ENCODE measurements at regions not wholly inside any gene's neighbourhood (a gene's known extent, or its start where the extent isn't known, plus 50 kb on each side); places are given as distances from the start of the nearest gene placed in this dataset.
"Not testable (repeated sequence)": the region's sequence is repeated elsewhere in the genome, so short reads cannot be mapped to it uniquely, and the experiment has no call there.

DNA sequence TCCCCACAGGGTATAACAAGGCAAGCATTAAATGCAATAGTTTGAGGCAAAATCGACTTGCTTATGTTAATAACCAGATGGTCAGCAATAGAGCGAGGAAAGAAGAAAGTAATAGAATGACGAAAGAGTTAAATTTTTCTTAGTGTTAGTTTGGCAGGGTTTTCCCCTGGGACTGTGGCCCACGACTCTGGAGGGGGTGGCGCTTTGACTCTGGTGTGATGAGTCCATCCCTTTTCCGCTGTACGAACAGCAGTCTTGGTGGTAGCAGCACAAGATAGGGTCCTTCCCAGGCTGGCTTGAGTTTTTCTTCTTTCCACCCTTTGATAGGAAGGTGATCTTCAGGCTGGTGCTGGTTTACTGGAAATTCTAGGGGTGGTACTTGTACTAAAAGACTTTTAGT is 69.2 kb upstream of the GMDS start:
- Histone ChIP-seq H3K9me3 (peaks cover 0 to 9% of the 10 kb centered on the region in 2 donors), H3K27ac (no peak overlapping the region), H3K27me3 (no peaks in the 10 kb centered on the region), H3K4me1 (ENCODE audit: insufficient read depth) (no peaks in the 10 kb centered on the region), H3K36me3 (no peaks in the 10 kb centered on the region), H3K4me3 (no peak overlapping the region)
- DNase-seq = no peak
- WGBS, 3 donors = 74 to 81% (median 79%) methylated on average over 7 of the region's 7 CpGs
- TF ChIP-seq POLR2A (IDR thresholded peaks at IDR 0.05) (no peak), EP300 (IDR thresholded peaks at IDR 0.05) (no peak)
- TF ChIP-seq, protein P1, sequence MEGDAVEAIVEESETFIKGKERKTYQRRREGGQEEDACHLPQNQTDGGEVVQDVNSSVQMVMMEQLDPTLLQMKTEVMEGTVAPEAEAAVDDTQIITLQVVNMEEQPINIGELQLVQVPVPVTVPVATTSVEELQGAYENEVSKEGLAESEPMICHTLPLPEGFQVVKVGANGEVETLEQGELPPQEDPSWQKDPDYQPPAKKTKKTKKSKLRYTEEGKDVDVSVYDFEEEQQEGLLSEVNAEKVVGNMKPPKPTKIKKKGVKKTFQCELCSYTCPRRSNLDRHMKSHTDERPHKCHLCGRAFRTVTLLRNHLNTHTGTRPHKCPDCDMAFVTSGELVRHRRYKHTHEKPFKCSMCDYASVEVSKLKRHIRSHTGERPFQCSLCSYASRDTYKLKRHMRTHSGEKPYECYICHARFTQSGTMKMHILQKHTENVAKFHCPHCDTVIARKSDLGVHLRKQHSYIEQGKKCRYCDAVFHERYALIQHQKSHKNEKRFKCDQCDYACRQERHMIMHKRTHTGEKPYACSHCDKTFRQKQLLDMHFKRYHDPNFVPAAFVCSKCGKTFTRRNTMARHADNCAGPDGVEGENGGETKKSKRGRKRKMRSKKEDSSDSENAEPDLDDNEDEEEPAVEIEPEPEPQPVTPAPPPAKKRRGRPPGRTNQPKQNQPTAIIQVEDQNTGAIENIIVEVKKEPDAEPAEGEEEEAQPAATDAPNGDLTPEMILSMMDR (IDR thresholded peaks at IDR 0.05) = no peak
- intact Hi-C loops (cut with DNase I) = no loop called here

DNA sequence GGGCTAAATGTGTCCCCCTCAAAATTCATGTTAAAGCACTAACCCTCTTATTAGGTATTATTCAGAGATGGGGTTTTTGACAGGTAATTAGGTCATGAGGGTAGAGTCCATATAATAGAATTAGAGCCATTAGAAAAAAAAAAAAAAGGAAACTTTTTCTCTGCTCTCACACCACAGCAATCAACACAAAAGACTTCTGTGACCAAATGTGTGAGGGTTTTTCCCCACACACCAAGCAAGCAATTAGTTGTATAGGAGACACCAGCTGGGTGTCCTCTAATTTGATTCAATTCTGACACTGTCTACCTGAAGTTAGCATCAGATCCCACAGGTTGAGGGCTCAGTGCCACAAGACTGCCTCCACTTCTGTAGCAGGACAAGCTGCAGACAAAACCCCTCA is 64.6 kb upstream of the GMDS start:
- DNase-seq = no peak
- intact Hi-C loops (cut with DNase I) = no loop called here
- TF ChIP-seq POLR2A (IDR thresholded peaks at IDR 0.05) (no peak), EP300 (IDR thresholded peaks at IDR 0.05) (no peak)
- TF ChIP-seq, protein P1 (IDR thresholded peaks at IDR 0.05) = no peak
- H3K36me3 ChIP-seq = no peaks in the 10 kb centered on the region
- H3K27me3 ChIP-seq = no peaks in the 10 kb centered on the region
- H3K4me1 ChIP-seq (ENCODE audit: insufficient read depth) = no peaks in the 10 kb centered on the region
- peaks cover 0 to 8% of the 10 kb centered on the region in 2 donors for H3K9me3 ChIP-seq
- H3K4me3 ChIP-seq = no peak overlapping the region
- H3K27ac ChIP-seq = no peak overlapping the region

GRCh38 chr6:2309122-2309521 is 63.7 kb upstream of the GMDS start:
- Histone ChIP-seq H3K36me3 (no peaks in the 10 kb centered on the region), H3K9me3 (peaks cover 0 to 8% of the 10 kb centered on the region in 2 donors), H3K4me1 (ENCODE audit: insufficient read depth) (no peaks in the 10 kb centered on the region), H3K4me3 (no peak overlapping the region), H3K27ac (no peak overlapping the region), H3K27me3 (no peaks in the 10 kb centered on the region)
- DNase-seq = no peak
- 91 to 94% (median 91%) methylated on average over 4 of the region's 4 CpGs for WGBS, 3 donors
- intact Hi-C loops (cut with DNase I) = no loop called here
- TF ChIP-seq POLR2A (IDR thresholded peaks at IDR 0.05) (no peak), EP300 (IDR thresholded peaks at IDR 0.05) (no peak)
- TF ChIP-seq, protein P1 (IDR thresholded peaks at IDR 0.05) = no peak

DNA sequence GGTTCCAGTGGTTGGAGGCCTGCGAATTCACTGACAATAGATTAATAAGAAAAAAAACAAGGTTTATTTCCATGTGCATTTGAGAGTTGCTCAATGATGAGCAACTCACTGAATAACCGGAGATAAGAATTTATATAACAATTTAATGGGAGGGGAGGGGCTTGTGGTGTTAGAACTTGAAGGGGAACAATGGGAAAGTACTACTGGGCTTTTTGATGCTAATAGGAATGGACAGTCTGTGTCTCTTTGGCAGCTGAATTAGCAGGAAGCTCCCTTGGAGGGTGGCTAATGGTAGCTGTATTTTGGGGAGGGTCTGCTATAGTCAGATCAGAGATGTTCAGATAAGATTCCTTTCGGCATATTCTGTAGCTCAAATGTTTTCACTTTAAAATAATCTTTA is 62.4 kb upstream of the GMDS start:
- Histone ChIP-seq H3K27ac (no peak overlapping the region), H3K4me1 (ENCODE audit: insufficient read depth) (no peaks in the 10 kb centered on the region), H3K9me3 (peaks cover 0 to 8% of the 10 kb centered on the region in 2 donors), H3K36me3 (no peaks in the 10 kb centered on the region), H3K27me3 (no peaks in the 10 kb centered on the region), H3K4me3 (no peak overlapping the region)
- DNase-seq = no peak
- WGBS, 3 donors = 70 to 81% (median 77%) methylated on average over 3 of the region's 3 CpGs
- TF ChIP-seq, protein P1 (IDR thresholded peaks at IDR 0.05) = no peak
- intact Hi-C loops (cut with DNase I) = no loop called here

GRCh38 chr6:2305951-2306350 is 60.5 kb upstream of the GMDS start:
- WGBS, 3 donors = 91 to 96% (median 96%) methylated on average over 5 of the region's 5 CpGs
- DNase-seq = no peak
- H3K4me1 ChIP-seq (ENCODE audit: insufficient read depth) = no peaks in the 10 kb centered on the region
- no peaks in the 10 kb centered on the region for H3K27me3 ChIP-seq
- H3K36me3 ChIP-seq = no peaks in the 10 kb centered on the region
- H3K4me3 ChIP-seq = no peak overlapping the region
- H3K9me3 ChIP-seq = peaks cover 0 to 8% of the 10 kb centered on the region in 2 donors
- intact Hi-C loops (cut with DNase I) = no loop called here
- TF ChIP-seq EP300 (IDR thresholded peaks at IDR 0.05) (no peak), POLR2A (IDR thresholded peaks at IDR 0.05) (no peak)
- TF ChIP-seq, protein P1 (IDR thresholded peaks at IDR 0.05) = no peak
- no peak overlapping the region for H3K27ac ChIP-seq

DNA sequence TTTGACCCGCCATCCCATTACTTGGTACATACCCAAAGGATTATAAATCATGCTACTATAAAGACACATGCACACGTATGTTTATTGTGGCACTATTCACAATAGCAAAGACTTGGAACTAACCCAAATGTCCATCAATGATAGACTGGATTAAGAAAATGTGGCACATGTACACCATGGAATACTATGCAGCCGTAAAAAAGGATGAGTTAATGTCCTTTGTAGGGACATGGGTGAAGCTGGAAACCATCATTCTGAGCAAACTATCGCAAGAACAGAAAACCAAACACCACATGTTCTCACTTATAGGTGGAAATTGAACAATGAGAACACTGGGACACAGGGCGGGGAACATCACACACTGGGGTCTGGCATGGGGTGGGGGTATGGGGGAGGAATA is 57.1 kb upstream of the GMDS start:
- peaks cover 0 to 16% of the 10 kb centered on the region in 2 donors for H3K9me3 ChIP-seq
- H3K4me3 ChIP-seq; H3K36me3 ChIP-seq; H3K27me3 ChIP-seq; DNase-seq; H3K27ac ChIP-seq; intact Hi-C loops (cut with DNase I); H3K4me1 ChIP-seq (ENCODE audit: insufficient read depth): not testable (repeated sequence)
- WGBS, 3 donors = 94 to 98% (median 96%) methylated on average over 5 of the region's 5 CpGs
